Suprapubic skin (tissue), 4 donors: ENCODE measurements at regions not wholly inside any gene's neighbourhood (a gene's known extent, or its start where the extent isn't known, plus 50 kb on each side); places are given as distances from the start of the nearest gene placed in this dataset.

Experiments used
- DNase-seq, 2 donors: peaks; one replicate each; pipeline ENCODE4 v3.0.0-alpha.2; 2019; ENCODE audit warnings: low spot score in 2 of 2
- H3K27ac ChIP-seq: fragments of 200-600 bp; sonication (generic); one replicate; pipeline ENCODE4 v1.5.1; 2019
- H3K27me3 ChIP-seq: fragments of 200-600 bp; sonication (generic); one replicate; pipeline ENCODE4 v1.5.1; 2019
- H3K36me3 ChIP-seq: fragments of 200-600 bp; sonication (generic); one replicate; pipeline ENCODE4 v1.5.1; 2019
- H3K4me1 ChIP-seq: fragments of 200-600 bp; sonication (generic); one replicate; pipeline ENCODE4 v1.5.1; 2019
- H3K4me3 ChIP-seq: fragments of 200-600 bp; sonication (generic); one replicate; pipeline ENCODE4 v1.5.1; 2019; ENCODE audit warnings: mild to moderate bottlenecking
- H3K9me3 ChIP-seq: fragments of 200-600 bp; sonication (generic); one replicate; pipeline ENCODE4 v1.5.1; 2019
- CTCF ChIP-seq, 2 donors: fragments of 200-600 bp in 1 of 2; fragments of 450-650 bp in 1 of 2; sonication (generic) in 1 of 2; IDR thresholded peaks; one replicate each; pipeline ENCODE4 v1.5.1; 2016 to 2019; ENCODE audit warnings: antibody characterized with exemption in 2 of 2, mild to moderate bottlenecking in 1 of 2, moderate library complexity in 1 of 2
- EP300 ChIP-seq: sonication (generic); formaldehyde crosslinking; IDR thresholded peaks from one replicate; pipeline ENCODE4 v1.6.1; 2017; ENCODE audit warnings: antibody characterized with exemption
- POLR2A ChIP-seq, 2 donors: fragments of 450-650 bp; IDR thresholded peaks; one replicate each; pipeline ENCODE4 v1.6.1; 2017; ENCODE audit warnings: antibody characterized with exemption in 2 of 2, mild to moderate bottlenecking in 2 of 2, moderate library complexity in 2 of 2
- POLR2AphosphoS5 ChIP-seq, 3 donors: sonication (generic); formaldehyde crosslinking; IDR thresholded peaks; one replicate each; pipeline ENCODE4 v1.6.1; 2017; ENCODE audit warnings: antibody characterized with exemption in 3 of 3
- WGBS: methylation state at CpG from one replicate; pipeline ENCODE4 v1.1.5; 2018; 5-methylcytosine and 5-hydroxymethylcytosine counted together

GRCh38 chr10:75291805-75292204 lies 56.0 kb upstream of the COMTD1 start:
- Histone ChIP-seq H3K4me1 (peaks cover 26% of the 10 kb centered on the region), H3K4me3 (no peak overlapping the region), H3K9me3 (no peaks in the 10 kb centered on the region), H3K27ac (no peak overlapping the region), H3K36me3 (no peaks in the 10 kb centered on the region), H3K27me3 (no peaks in the 10 kb centered on the region)
- no peak for DNase-seq
- 63% methylated on average over 1 of the region's 1 CpG for WGBS
- TF ChIP-seq CTCF (IDR thresholded peaks at IDR 0.05), result no peak
- no peak for TF ChIP-seq POLR2AphosphoS5 (IDR thresholded peaks at IDR 0.05)
- no peak for TF ChIP-seq EP300
- TF ChIP-seq POLR2A (IDR thresholded peaks at IDR 0.05), result no peak

- no peaks in the 10 kb centered on the region for H3K27me3 ChIP-seq
- H3K27ac ChIP-seq, result no peak overlapping the region
- no peaks in the 10 kb centered on the region for H3K9me3 ChIP-seq
- H3K4me1 ChIP-seq, result peaks cover 12% of the 10 kb centered on the region
- DNase-seq, result no peak
- TF ChIP-seq EP300, result no peak
- no peak for TF ChIP-seq CTCF (IDR thresholded peaks at IDR 0.05)
- TF ChIP-seq POLR2AphosphoS5 (IDR thresholded peaks at IDR 0.05), result no peak
- no peak for TF ChIP-seq POLR2A (IDR thresholded peaks at IDR 0.05)
- WGBS, result 92% methylated on average over 5 of the region's 6 CpGs
- H3K36me3 ChIP-seq, result no peaks in the 10 kb centered on the region
- H3K4me3 ChIP-seq, result no peak overlapping the region
Observed at GRCh38 chr10:75288140-75288711, 52.5 kb upstream of the COMTD1 start.

- DNase-seq, result no peak
- WGBS, result 98% methylated on average over 4 of the region's 4 CpGs
- H3K9me3 ChIP-seq, result no peaks in the 10 kb centered on the region
- no peak overlapping the region for H3K4me3 ChIP-seq
- no peaks in the 10 kb centered on the region for H3K36me3 ChIP-seq
- H3K27ac ChIP-seq, result no peak overlapping the region
- H3K4me1 ChIP-seq, result peaks cover 17% of the 10 kb centered on the region
- H3K27me3 ChIP-seq, result no peaks in the 10 kb centered on the region
- no peak for TF ChIP-seq POLR2A (IDR thresholded peaks at IDR 0.05)
- TF ChIP-seq EP300, result no peak
- no peak for TF ChIP-seq POLR2AphosphoS5 (IDR thresholded peaks at IDR 0.05)
- TF ChIP-seq CTCF (IDR thresholded peaks at IDR 0.05), result no peak
Observed at GRCh38 chr10:75287697-75288096, 51.9 kb upstream of the COMTD1 start.

GRCh38 chr10:75286901-75287300 lies 51.1 kb upstream of the COMTD1 start:
- DNase-seq, result no peak
- 81% methylated on average over 2 of the region's 2 CpGs for WGBS

More at GRCh38 chr10:75286901-75287300, 51.1 kb upstream of the COMTD1 start:
- Histone ChIP-seq H3K36me3 (no peaks in the 10 kb centered on the region), H3K9me3 (no peaks in the 10 kb centered on the region), H3K27ac (no peak overlapping the region), H3K27me3 (no peaks in the 10 kb centered on the region), H3K4me3 (no peak overlapping the region), H3K4me1 (peaks cover 17% of the 10 kb centered on the region)
- no peak for TF ChIP-seq POLR2AphosphoS5 (IDR thresholded peaks at IDR 0.05)
- TF ChIP-seq CTCF (IDR thresholded peaks at IDR 0.05), result no peak
- no peak for TF ChIP-seq POLR2A (IDR thresholded peaks at IDR 0.05)
- TF ChIP-seq EP300, result no peak
